Mesendoderm (in vitro differentiated cells): ENCODE measurements at regions not wholly inside any gene's neighbourhood (a gene's known extent, or its start where the extent isn't known, plus 50 kb on each side); places are given as distances from the start of the nearest gene placed in this dataset.

Experiments
- DNase-seq: peaks from one replicate; pipeline ENCODE4 v3.0.0; 2013
- H2AK5ac ChIP-seq: 2 replicates; pipeline ENCODE4 v1.6.1; 2013; ENCODE audit warnings: low read length, inconsistent platforms
- H2BK120ac ChIP-seq: 2 replicates; pipeline ENCODE4 v1.6.1; 2013; ENCODE audit warnings: low read depth, mild to moderate bottlenecking, low read length, moderate library complexity, mixed read lengths
- H2BK15ac ChIP-seq: replicated peaks from 2 replicates; pipeline ENCODE4 v1.6.1; 2013; ENCODE audit warnings: low read depth, mild to moderate bottlenecking, moderate library complexity
- H2BK5ac ChIP-seq: 2 replicates; pipeline ENCODE4 v1.6.1; 2013; ENCODE audit warnings: low read length, inconsistent platforms
- H3K18ac ChIP-seq: 2 replicates; pipeline ENCODE4 v1.6.1; 2013; ENCODE audit warnings: mild to moderate bottlenecking, low read length, mixed read lengths
- H3K23ac ChIP-seq: one replicate; pipeline ENCODE4 v1.6.1; 2013; ENCODE audit warnings: low read length
- H3K27ac ChIP-seq: 2 replicates; pipeline ENCODE4 v1.5.1; 2013; ENCODE audit warnings: low read depth, mild to moderate bottlenecking, inconsistent platforms, low read length, moderate library complexity
- H3K27me3 ChIP-seq: 2 replicates; pipeline ENCODE4 v1.6.1; 2013; ENCODE audit warnings: low read length, control low read depth, mild to moderate bottlenecking, inconsistent platforms; ENCODE audit not compliant: insufficient read depth, poor library complexity
- H3K36me3 ChIP-seq: 2 replicates; pipeline ENCODE4 v1.6.1; 2013; ENCODE audit warnings: low read length, inconsistent platforms; ENCODE audit not compliant: control insufficient read depth, insufficient read depth
- H3K4ac ChIP-seq: one replicate; pipeline ENCODE4 v1.6.1; 2013; ENCODE audit warnings: low read depth, mild to moderate bottlenecking, low read length, moderate library complexity
- H3K4me1 ChIP-seq: 2 replicates; pipeline ENCODE4 v1.6.1; 2013; ENCODE audit warnings: low read depth, low read length, inconsistent platforms; ENCODE audit not compliant: control insufficient read depth
- H3K4me2 ChIP-seq: 2 replicates; pipeline ENCODE4 v1.6.1; 2013; ENCODE audit warnings: low read length
- H3K4me3 ChIP-seq: 2 replicates; pipeline ENCODE4 v1.5.1; 2013; ENCODE audit warnings: mild to moderate bottlenecking, low read length
- H3K56ac ChIP-seq: one replicate; pipeline ENCODE4 v1.6.1; 2013; ENCODE audit warnings: low read length
- H3K79me1 ChIP-seq: 2 replicates; pipeline ENCODE4 v1.6.1; 2013; ENCODE audit warnings: low read length, inconsistent platforms
- H3K79me2 ChIP-seq: 2 replicates; pipeline ENCODE4 v1.6.1; 2013; ENCODE audit warnings: mild to moderate bottlenecking, low read length; ENCODE audit not compliant: control insufficient read depth, insufficient read depth
- H3K9ac ChIP-seq: 2 replicates; pipeline ENCODE4 v1.6.1; 2013; ENCODE audit warnings: low read length, inconsistent platforms
- H4K5ac ChIP-seq: one replicate; pipeline ENCODE4 v1.6.1; 2013; ENCODE audit warnings: low read length
- H4K8ac ChIP-seq: one replicate; pipeline ENCODE4 v1.6.1; 2013; ENCODE audit warnings: low read depth, mild to moderate bottlenecking, control low read depth, low read length, moderate library complexity
- WGBS: extraction: QIAGEN DNeasy Blood & Tissue Kit; methylation state at CpG from one replicate; pipeline ENCODE4 v1.1.7; 2013; ENCODE audit warnings: low lambda C conversion rate, missing lambda C conversion rate; ENCODE audit not compliant: insufficient coverage; ENCODE audit errors: extremely low coverage; 5-methylcytosine and 5-hydroxymethylcytosine counted together

- H2BK5ac ChIP-seq: no peak overlapping the region
- no peak overlapping the region for H3K23ac ChIP-seq
- no peak for DNase-seq
- WGBS: no CpG with 5 or more reads among the region's 3 CpGs
- no peak overlapping the region for H3K56ac ChIP-seq
- no peak overlapping the region for H3K4ac ChIP-seq
- H3K18ac ChIP-seq: no peak overlapping the region
- H3K79me2 ChIP-seq: no peaks in the 10 kb centered on the region
- no peak overlapping the region for H3K4me3 ChIP-seq
- H4K8ac ChIP-seq: no peak overlapping the region
- no peak overlapping the region for H3K4me2 ChIP-seq
- H3K27ac ChIP-seq: no peak overlapping the region
- H3K4me1 ChIP-seq: no peaks in the 10 kb centered on the region
- H3K9ac ChIP-seq: no peak overlapping the region
- H3K27me3 ChIP-seq: no peaks in the 10 kb centered on the region
- H2AK5ac ChIP-seq: no peak overlapping the region
- H2BK120ac ChIP-seq: no peak overlapping the region
- H4K5ac ChIP-seq: no peak overlapping the region
- H3K36me3 ChIP-seq: no peaks in the 10 kb centered on the region
- no peak overlapping the region for H2BK15ac ChIP-seq
- H3K79me1 ChIP-seq: no peaks in the 10 kb centered on the region
Observed at GRCh38 chr9:73880101-73880500, 617.0 kb upstream of the RORB start.

GRCh38 chr9:73889023-73889422 is 608.1 kb upstream of the RORB start:
- H3K4me1 ChIP-seq: no peaks in the 10 kb centered on the region
- H3K23ac ChIP-seq: no peak overlapping the region
- H3K9ac ChIP-seq: no peak overlapping the region
- no peak overlapping the region for H4K8ac ChIP-seq
- no peak for DNase-seq
- H2BK120ac ChIP-seq: no peak overlapping the region
- no peaks in the 10 kb centered on the region for H3K79me1 ChIP-seq
- H3K27me3 ChIP-seq: no peaks in the 10 kb centered on the region
- no peak overlapping the region for H3K4me2 ChIP-seq
- no peaks in the 10 kb centered on the region for H3K79me2 ChIP-seq
- H3K4ac ChIP-seq: no peak overlapping the region
- no peak overlapping the region for H2BK15ac ChIP-seq
- no peak overlapping the region for H3K27ac ChIP-seq
- H4K5ac ChIP-seq: no peak overlapping the region
- WGBS: no CpG with 5 or more reads among the region's 2 CpGs
- H3K4me3 ChIP-seq: no peak overlapping the region
- no peaks in the 10 kb centered on the region for H3K36me3 ChIP-seq
- H2BK5ac ChIP-seq: no peak overlapping the region
- no peak overlapping the region for H3K56ac ChIP-seq
- no peak overlapping the region for H3K18ac ChIP-seq
- H2AK5ac ChIP-seq: no peak overlapping the region

DNA sequence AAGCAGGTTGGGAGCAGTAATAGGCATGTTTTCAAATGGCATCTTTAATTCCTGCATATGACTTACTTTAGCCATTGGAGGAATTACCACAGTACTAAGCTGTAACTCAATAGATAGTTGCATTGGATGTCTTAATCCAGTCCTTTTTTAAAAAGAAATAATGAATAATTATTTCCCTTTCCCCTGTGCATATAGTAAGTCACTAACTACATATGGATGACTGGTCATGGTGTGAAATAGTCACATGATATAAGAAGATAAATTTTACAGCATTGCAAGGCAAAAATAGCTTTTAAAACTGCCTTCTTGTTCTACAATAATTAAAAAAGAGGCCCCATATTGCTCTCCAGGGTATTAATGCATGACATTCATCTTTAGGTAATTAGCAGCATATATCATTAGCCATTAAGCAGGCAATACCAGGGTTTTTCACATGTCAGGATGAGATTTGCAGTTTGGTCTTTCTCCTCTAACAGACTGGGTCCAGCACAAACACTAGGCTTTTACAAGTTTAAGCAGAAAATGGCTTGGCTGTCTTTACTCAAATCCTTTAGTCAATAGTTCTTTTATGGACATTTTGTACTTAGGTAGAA is 606.4 kb upstream of the RORB start:
- no peak overlapping the region for H3K4ac ChIP-seq
- H2BK15ac ChIP-seq: no peak overlapping the region
- H3K79me2 ChIP-seq: no peaks in the 10 kb centered on the region

DNA sequence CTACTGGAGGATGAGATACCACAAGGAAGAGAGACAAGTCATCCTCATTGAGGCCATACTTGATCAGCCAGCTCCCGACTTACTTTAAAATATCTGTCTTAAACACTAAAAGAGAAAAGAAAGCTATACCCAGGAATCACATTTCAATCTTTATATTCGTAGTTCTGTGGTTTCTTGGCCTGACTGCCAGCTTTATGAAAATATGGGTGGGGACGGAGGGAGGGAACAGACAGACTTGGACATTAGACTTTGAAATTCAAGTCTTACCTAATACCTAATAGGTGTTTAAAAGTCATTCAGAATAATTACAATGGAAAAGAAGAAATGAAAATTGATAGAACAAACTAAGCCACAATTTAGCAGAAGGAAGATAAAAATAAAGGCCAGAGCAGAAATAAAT is 604.8 kb upstream of the RORB start:
- H4K8ac ChIP-seq: no peak overlapping the region
- no peak overlapping the region for H3K27ac ChIP-seq
- no peaks in the 10 kb centered on the region for H3K79me1 ChIP-seq
- H3K4ac ChIP-seq: no peak overlapping the region
- no peaks in the 10 kb centered on the region for H3K36me3 ChIP-seq
- H3K27me3 ChIP-seq: no peaks in the 10 kb centered on the region
- no peak overlapping the region for H2BK5ac ChIP-seq
- H2AK5ac ChIP-seq: no peak overlapping the region
- no peak overlapping the region for H3K23ac ChIP-seq
- no peak overlapping the region for H3K9ac ChIP-seq
- no peak overlapping the region for H3K18ac ChIP-seq
- H2BK15ac ChIP-seq: no peak overlapping the region
- H3K79me2 ChIP-seq: no peaks in the 10 kb centered on the region
- H2BK120ac ChIP-seq: no peak overlapping the region
- H3K4me1 ChIP-seq: no peaks in the 10 kb centered on the region
- H3K4me2 ChIP-seq: no peak overlapping the region
- DNase-seq: no peak
- no peak overlapping the region for H3K56ac ChIP-seq
- no peak overlapping the region for H3K4me3 ChIP-seq
- H4K5ac ChIP-seq: no peak overlapping the region
- no CpG with 5 or more reads among the region's 3 CpGs for WGBS

More for the DNA sequence above, 606.4 kb upstream of the RORB start:
- no peaks in the 10 kb centered on the region for H3K4me1 ChIP-seq
- H2BK5ac ChIP-seq: no peak overlapping the region
- DNase-seq: no peak
- no peak overlapping the region for H3K56ac ChIP-seq
- H3K4me2 ChIP-seq: no peak overlapping the region
- H3K9ac ChIP-seq: no peak overlapping the region
- no peak overlapping the region for H4K8ac ChIP-seq
- no peak overlapping the region for H3K18ac ChIP-seq
- no peak overlapping the region for H4K5ac ChIP-seq
- H2AK5ac ChIP-seq: no peak overlapping the region
- no peaks in the 10 kb centered on the region for H3K79me1 ChIP-seq
- no peak overlapping the region for H3K27ac ChIP-seq
- no peaks in the 10 kb centered on the region for H3K27me3 ChIP-seq
- no peak overlapping the region for H2BK120ac ChIP-seq
- no peaks in the 10 kb centered on the region for H3K36me3 ChIP-seq
- no peak overlapping the region for H3K4me3 ChIP-seq
- H3K23ac ChIP-seq: no peak overlapping the region

DNA sequence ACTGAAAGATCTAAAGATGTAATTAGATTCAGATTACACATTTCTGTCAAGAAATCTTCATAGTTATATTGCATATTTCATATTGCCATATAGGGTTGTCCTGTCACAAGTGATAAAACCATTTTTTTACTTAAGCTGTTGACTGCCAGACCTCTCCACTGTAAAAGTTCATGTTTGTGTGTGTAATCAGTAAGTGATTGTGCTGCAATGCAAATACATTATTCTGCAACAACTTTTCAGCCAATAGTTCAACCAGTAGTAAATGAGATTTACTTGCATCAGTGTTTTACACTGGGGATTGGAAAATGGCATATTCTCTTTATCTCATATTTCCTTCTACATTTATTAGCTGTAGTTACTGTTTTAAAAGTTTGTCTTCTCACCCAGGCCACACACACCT is 603.9 kb upstream of the RORB start:
- H3K79me2 ChIP-seq: no peaks in the 10 kb centered on the region
- no peak overlapping the region for H3K56ac ChIP-seq
- no peaks in the 10 kb centered on the region for H3K36me3 ChIP-seq
- H3K9ac ChIP-seq: no peak overlapping the region
- H3K4me3 ChIP-seq: no peak overlapping the region
- no peak overlapping the region for H3K23ac ChIP-seq
- H3K4me2 ChIP-seq: no peak overlapping the region
- no peak for DNase-seq
- H2BK5ac ChIP-seq: no peak overlapping the region
- H2AK5ac ChIP-seq: no peak overlapping the region
- H4K5ac ChIP-seq: no peak overlapping the region
- H3K18ac ChIP-seq: no peak overlapping the region
- H3K4ac ChIP-seq: no peak overlapping the region
- no peak overlapping the region for H2BK120ac ChIP-seq
- no peak overlapping the region for H4K8ac ChIP-seq
- H3K27me3 ChIP-seq: no peaks in the 10 kb centered on the region
- no peak overlapping the region for H3K27ac ChIP-seq
- H3K4me1 ChIP-seq: no peaks in the 10 kb centered on the region
- H2BK15ac ChIP-seq: no peak overlapping the region
- no peaks in the 10 kb centered on the region for H3K79me1 ChIP-seq

- H4K5ac ChIP-seq: no peak overlapping the region
- no peaks in the 10 kb centered on the region for H3K27me3 ChIP-seq
- H2BK15ac ChIP-seq: no peak overlapping the region
- no peak for DNase-seq
- H3K23ac ChIP-seq: no peak overlapping the region
- H3K4me3 ChIP-seq: no peak overlapping the region
- H2AK5ac ChIP-seq: no peak overlapping the region
- H3K18ac ChIP-seq: no peak overlapping the region
- H3K79me1 ChIP-seq: no peaks in the 10 kb centered on the region
- H3K9ac ChIP-seq: no peak overlapping the region
- H3K36me3 ChIP-seq: no peaks in the 10 kb centered on the region
- H4K8ac ChIP-seq: no peak overlapping the region
- no peak overlapping the region for H3K4ac ChIP-seq
- no peaks in the 10 kb centered on the region for H3K4me1 ChIP-seq
- no peak overlapping the region for H3K27ac ChIP-seq
- H3K56ac ChIP-seq: no peak overlapping the region
- no peak overlapping the region for H2BK120ac ChIP-seq
- no peak overlapping the region for H2BK5ac ChIP-seq
- no peak overlapping the region for H3K4me2 ChIP-seq
- H3K79me2 ChIP-seq: no peaks in the 10 kb centered on the region
- no CpG with 5 or more reads among the region's 2 CpGs for WGBS
Observed at GRCh38 chr9:73896061-73896460, 601.1 kb upstream of the RORB start.
